ENCODE measurements at regions not wholly inside any gene's neighbourhood (a gene's known extent, or its start where the extent isn't known, plus 50 kb on each side); places are given as distances from the start of the nearest gene placed in this dataset.
"Not testable (repeated sequence)": the region's sequence is repeated elsewhere in the genome, so short reads cannot be mapped to it uniquely, and the experiment has no call there.

- no peak for DNase-seq
Measured at GRCh38 chr2:187198136-187198535, 249.9 kb downstream of the CALCRL start.

GRCh38 chr2:187194049-187194448 is 254.0 kb downstream of the CALCRL start:
- no peak for DNase-seq

- DNase-seq = no peak
Measured at GRCh38 chr2:187188783-187189631, 259.0 kb downstream of the CALCRL start.

GRCh38 chr2:187187519-187187918 is 260.5 kb downstream of the CALCRL start:
- DNase-seq = no peak

GRCh38 chr2:187180529-187180928 is 267.5 kb downstream of the CALCRL start:
- DNase-seq = no peak

- not testable (repeated sequence) for DNase-seq
Measured at GRCh38 chr2:187178876-187179275, 269.2 kb downstream of the CALCRL start.

GRCh38 chr2:187177253-187177652 is 270.8 kb downstream of the CALCRL start:
- no peak for DNase-seq

- DNase-seq = no peak
Measured at GRCh38 chr2:187174582-187174981, 273.5 kb downstream of the CALCRL start.

- DNase-seq = no peak
Measured at GRCh38 chr2:187171318-187171717, 276.7 kb downstream of the CALCRL start.

GRCh38 chr2:187169864-187170263 is 278.2 kb downstream of the CALCRL start:
- DNase-seq = no peak

GRCh38 chr2:187168720-187169713 is 279.0 kb downstream of the CALCRL start:
- peak in 1 of 2 donors; percentile 9 for DNase-seq

- DNase-seq = no peak
Measured at GRCh38 chr2:187167491-187167890, 280.6 kb downstream of the CALCRL start.

GRCh38 chr2:187165936-187166610 is 282.0 kb downstream of the CALCRL start:
- DNase-seq = no peak

- DNase-seq = no peak
Measured at GRCh38 chr2:187158452-187158851, 289.6 kb downstream of the CALCRL start.

GRCh38 chr2:187157046-187157445 is 291.0 kb downstream of the CALCRL start:
- DNase-seq = no peak

GRCh38 chr2:187155476-187155875 is 292.6 kb downstream of the CALCRL start:
- no peak for DNase-seq

- no peak for DNase-seq
Measured at GRCh38 chr2:187150670-187151069, 297.4 kb downstream of the CALCRL start.

GRCh38 chr2:187148059-187148714 is 299.2 kb upstream of the ZSWIM2 start:
- DNase-seq = no peak

- no peak for DNase-seq
Measured at GRCh38 chr2:187143537-187143936, 294.6 kb upstream of the ZSWIM2 start.

- DNase-seq = no peak
Measured at GRCh38 chr2:187139469-187139868, 290.5 kb upstream of the ZSWIM2 start.

- peak in 1 of 2 donors; percentile 9 for DNase-seq
Measured at GRCh38 chr2:187138265-187138664, 289.3 kb upstream of the ZSWIM2 start.

GRCh38 chr2:187136646-187137045 is 287.7 kb upstream of the ZSWIM2 start:
- DNase-seq = no peak

Measured in CD4-positive, alpha-beta T cell treated with Interleukin-1 beta for 1 hour (primary cell).